Kasumi-1 (cell line): ENCODE measurements at regions not wholly inside any gene's neighbourhood (a gene's known extent, or its start where the extent isn't known, plus 50 kb on each side); places are given as distances from the start of the nearest gene placed in this dataset.

Experiments used
- DNase-seq, 2 experiments: peaks; one replicate each; lab custom pipeline; 2025; lab: John Stamatoyannopoulos, UW

GRCh38 chr4:113849771-113850170, 88.2 kb upstream of the CAMK2D start:
- no peak for DNase-seq

GRCh38 chr4:113847710-113848109, 86.2 kb upstream of the CAMK2D start:
- DNase-seq: no peak

- no peak for DNase-seq
Observed at GRCh38 chr4:113846433-113846832, 84.9 kb upstream of the CAMK2D start.

- no peak for DNase-seq
Observed at GRCh38 chr4:113845138-113845537, 83.6 kb upstream of the CAMK2D start.

GRCh38 chr4:113844369-113844768, 82.8 kb upstream of the CAMK2D start:
- no peak for DNase-seq

GRCh38 chr4:113840861-113841260, 79.3 kb upstream of the CAMK2D start:
- no peak for DNase-seq

- DNase-seq: no peak
Observed at GRCh38 chr4:113838460-113838859, 76.9 kb upstream of the CAMK2D start.

- peak; percentile 92 for DNase-seq
Observed at GRCh38 chr4:113837397-113837796, 75.9 kb upstream of the CAMK2D start.

GRCh38 chr4:113835005-113835404, 73.5 kb upstream of the CAMK2D start:
- DNase-seq: no peak

- DNase-seq: no peak
Observed at GRCh38 chr4:113834298-113834697, 72.8 kb upstream of the CAMK2D start.

GRCh38 chr4:113832803-113833202, 71.3 kb upstream of the CAMK2D start:
- no peak for DNase-seq

- DNase-seq: no peak
Observed at GRCh38 chr4:113831457-113831856, 69.9 kb upstream of the CAMK2D start.

- DNase-seq: no peak
Observed at GRCh38 chr4:113828702-113829101, 67.2 kb upstream of the CAMK2D start.

- no peak for DNase-seq
Observed at GRCh38 chr4:113827285-113827684, 65.7 kb upstream of the CAMK2D start.

GRCh38 chr4:113826421-113826820, 64.9 kb upstream of the CAMK2D start:
- no peak for DNase-seq

GRCh38 chr4:113825272-113825671, 63.7 kb upstream of the CAMK2D start:
- DNase-seq: peak; percentile 84 to 95

GRCh38 chr4:113824396-113824795, 62.9 kb upstream of the CAMK2D start:
- no peak for DNase-seq

- DNase-seq: peak in 1 of 2 experiments; percentile 25
Observed at GRCh38 chr4:113823291-113823659, 61.7 kb upstream of the CAMK2D start.

GRCh38 chr4:113822555-113823290, 61.2 kb upstream of the CAMK2D start:
- no peak for DNase-seq

- DNase-seq: no peak
Observed at GRCh38 chr4:113821856-113822255, 60.3 kb upstream of the CAMK2D start.

- DNase-seq: no peak
Observed at GRCh38 chr4:113820108-113820507, 58.6 kb upstream of the CAMK2D start.

GRCh38 chr4:113815826-113816225, 54.3 kb upstream of the CAMK2D start:
- no peak for DNase-seq

GRCh38 chr4:113811359-113811758, 49.8 kb upstream of the CAMK2D start:
- no peak for DNase-seq
